Liver (tissue), 7 donors: ENCODE measurements at regions not wholly inside any gene's neighbourhood (a gene's known extent, or its start where the extent isn't known, plus 50 kb on each side); places are given as distances from the start of the nearest gene placed in this dataset.

Experiments used
- DNase-seq: peaks from one replicate; pipeline ENCODE4 v3.0.0-alpha.2; 2017; ENCODE audit warnings: low spot score
- H3K27ac ChIP-seq, 2 donors: one replicate each; pipeline ENCODE4 v1.7.0; 2013; ENCODE audit warnings: inconsistent platforms in 2 of 2, low read length in 2 of 2, control low read depth in 1 of 2, low read depth in 1 of 2, mild to moderate bottlenecking in 1 of 2
- H3K27me3 ChIP-seq, 4 donors: one replicate each; pipeline versions ENCODE4 v1.6.1 to v1.7.0; 2013; ENCODE audit warnings: low read length in 3 of 4, inconsistent platforms in 1 of 4, mild to moderate bottlenecking in 1 of 4, moderate library complexity in 1 of 4; ENCODE audit not compliant: control insufficient read depth in 4 of 4, insufficient read depth in 4 of 4
- H3K36me3 ChIP-seq, 4 donors: one replicate each; pipeline versions ENCODE4 v1.6.1 to v1.7.0; 2013; ENCODE audit warnings: low read length in 3 of 4, mild to moderate bottlenecking in 3 of 4, low read depth in 1 of 4, moderate library complexity in 1 of 4; ENCODE audit not compliant: control insufficient read depth in 4 of 4, insufficient read depth in 3 of 4
- H3K4me1 ChIP-seq, 4 donors: one replicate each; pipeline versions ENCODE4 v1.6.1 to v1.7.0; 2013; ENCODE audit warnings: low read length in 3 of 4, mild to moderate bottlenecking in 3 of 4, moderate library complexity in 1 of 4; ENCODE audit not compliant: control insufficient read depth in 4 of 4, insufficient read depth in 4 of 4
- H3K4me3 ChIP-seq, 3 donors: one replicate each; pipeline versions ENCODE4 v1.6.1 to v1.7.0; 2013; ENCODE audit warnings: low read length in 3 of 3, control low read depth in 1 of 3, low read depth in 1 of 3, mild to moderate bottlenecking in 1 of 3
- H3K9ac ChIP-seq, 2 donors: one replicate each; pipeline ENCODE4 v1.7.0; 2013; ENCODE audit warnings: low read length in 2 of 2, mild to moderate bottlenecking in 2 of 2, moderate library complexity in 2 of 2, control low read depth in 1 of 2, low read depth in 1 of 2
- H3K9me3 ChIP-seq, 4 donors: one replicate each; pipeline versions ENCODE4 v1.6.1 to v1.7.0; 2013; ENCODE audit warnings: low read length in 3 of 4; ENCODE audit not compliant: control insufficient read depth in 4 of 4
- EGR1 ChIP-seq, 2 donors: IDR thresholded peaks; 2 replicates each; pipeline ENCODE4 v1.6.1; 2016 to 2018; ENCODE audit warnings: antibody characterized with exemption in 2 of 2, low read depth in 2 of 2
- FOXA1 ChIP-seq: IDR thresholded peaks from 2 replicates; pipeline ENCODE4 v1.6.1; 2016; ENCODE audit warnings: antibody characterized with exemption
- FOXA2 ChIP-seq: IDR thresholded peaks from 2 replicates; pipeline ENCODE4 v1.6.1; 2016; ENCODE audit warnings: antibody characterized with exemption
- GABPA ChIP-seq, 2 donors: IDR thresholded peaks in 1 of 2; conservative IDR thresholded peaks in 1 of 2; 2 replicates each; pipeline ENCODE4 v1.6.1; 2016; ENCODE audit warnings: antibody characterized with exemption in 2 of 2, mild to moderate bottlenecking in 1 of 2, moderate library complexity in 1 of 2
- JUND ChIP-seq, 2 donors: IDR thresholded peaks; 2 replicates each; pipeline ENCODE4 v1.6.1; 2016; ENCODE audit warnings: antibody characterized with exemption in 2 of 2
- NR2F2 ChIP-seq: IDR thresholded peaks from 2 replicates; pipeline ENCODE4 v1.6.1; 2016; ENCODE audit warnings: antibody characterized with exemption
- RAD21 ChIP-seq, 2 donors: IDR thresholded peaks; 2 replicates each; pipeline ENCODE4 v1.6.1; 2016; ENCODE audit warnings: antibody characterized with exemption in 2 of 2, mild to moderate bottlenecking in 2 of 2
- REST ChIP-seq: IDR thresholded peaks from 2 replicates; pipeline ENCODE4 v1.6.1; 2016; ENCODE audit warnings: antibody characterized with exemption, mild to moderate bottlenecking
- RXRA ChIP-seq, 2 donors: IDR thresholded peaks; 2 replicates each; pipeline ENCODE4 v1.6.1; 2017 to 2018; ENCODE audit warnings: antibody characterized with exemption in 2 of 2, mild to moderate bottlenecking in 1 of 2
- SP1 ChIP-seq: IDR thresholded peaks from 2 replicates; pipeline ENCODE4 v1.6.1; 2018; ENCODE audit warnings: antibody characterized with exemption, mild to moderate bottlenecking
- TAF1 ChIP-seq: conservative IDR thresholded peaks from 2 replicates; pipeline ENCODE4 v1.6.1; 2016; ENCODE audit warnings: antibody characterized with exemption, mild to moderate bottlenecking
- ZBTB33 ChIP-seq: IDR thresholded peaks from 2 replicates; pipeline ENCODE4 v1.6.1; 2016; ENCODE audit warnings: antibody characterized with exemption
- WGBS: extraction: QIAGEN DNeasy Blood & Tissue Kit; methylation state at CpG from one replicate; pipeline ENCODE4 v1.1.7; 2013; 5-methylcytosine and 5-hydroxymethylcytosine counted together
- donor health status: healthy.
- donor health status: healthy.
- donor health status: healthy.
- donor health status: healthy.

- Histone ChIP-seq H3K27me3 (no peaks in the 10 kb centered on the region), H3K9me3 (no peaks in the 10 kb centered on the region), H3K4me3 (no peak overlapping the region), H3K9ac (no peak overlapping the region), H3K36me3 (no peaks in the 10 kb centered on the region), H3K27ac (no peak overlapping the region), H3K4me1 (peaks cover 0 to 3% (median 0%) of the 10 kb centered on the region in 4 donors)
- DNase-seq, result no peak
- WGBS, result 77% methylated on average over 7 of the region's 7 CpGs
- TF ChIP-seq REST (no peak), RAD21 (IDR thresholded peaks at IDR 0.05) (no peak), TAF1 (no peak), RXRA (IDR thresholded peaks at IDR 0.05) (no peak), SP1 (no peak), FOXA2 (no peak), NR2F2 (no peak), EGR1 (IDR thresholded peaks at IDR 0.05; ENCODE audit: low read depth in 2 of 2) (no peak), FOXA1 (no peak), GABPA (IDR thresholded peaks at IDR 0.05 in 1 of 2, conservative IDR thresholded peaks at IDR 0.05 in 1 of 2) (no peak), JUND (IDR thresholded peaks at IDR 0.05) (no peak), ZBTB33 (no peak)
Observed at GRCh38 chr15:95457520-95457919, 873.0 kb upstream of the NR2F2 start.

GRCh38 chr15:95458721-95459120 is 871.8 kb upstream of the NR2F2 start:
- Histone ChIP-seq H3K4me1 (peaks cover 0 to 3% (median 0%) of the 10 kb centered on the region in 4 donors), H3K27ac (no peak overlapping the region), H3K9ac (no peak overlapping the region), H3K9me3 (no peaks in the 10 kb centered on the region), H3K36me3 (no peaks in the 10 kb centered on the region), H3K4me3 (no peak overlapping the region), H3K27me3 (no peaks in the 10 kb centered on the region)
- WGBS, result 59% methylated on average over 2 of the region's 2 CpGs
- TF ChIP-seq REST (peak; percentile 19), RAD21 (IDR thresholded peaks at IDR 0.05) (peak in 1 of 2 donors; percentile 12), TAF1 (no peak)
- DNase-seq, result no peak
